ENCODE measurements at regions not wholly inside any gene's neighbourhood (a gene's known extent, or its start where the extent isn't known, plus 50 kb on each side); places are given as distances from the start of the nearest gene placed in this dataset.

GRCh38 chr7:17186745-17187530 lies 111.5 kb upstream of the AHR start:
- Histone ChIP-seq H3K36me3 (no peaks in the 10 kb centered on the region), H3K9me3 (peaks cover 0 to 11% (median 0%) of the 10 kb centered on the region in 12 donors), H3K27me3 (no peaks in the 10 kb centered on the region), H3K27ac (no peak overlapping the region), H3K4me1 (peaks cover 0 to 23% (median 0%) of the 10 kb centered on the region in 12 donors), H3K4me3 (no peak overlapping the region)
- DNase-seq (no peak), ATAC-seq (no peak)
- intact Hi-C loops (cut with DNase I): loop anchor here in 1 of 10 donors (5.0 kb wide), 1 partner anchor 110 kb away; the partner anchor contains the start of gene AHR
- 90 to 94% (median 91%) methylated on average over 2 of the region's 2 CpGs for WGBS, 4 donors
- no peak for TF ChIP-seq CTCF (IDR thresholded peaks at IDR 0.05)
- TF ChIP-seq POLR2A (IDR thresholded peaks at IDR 0.05): no peak

DNA sequence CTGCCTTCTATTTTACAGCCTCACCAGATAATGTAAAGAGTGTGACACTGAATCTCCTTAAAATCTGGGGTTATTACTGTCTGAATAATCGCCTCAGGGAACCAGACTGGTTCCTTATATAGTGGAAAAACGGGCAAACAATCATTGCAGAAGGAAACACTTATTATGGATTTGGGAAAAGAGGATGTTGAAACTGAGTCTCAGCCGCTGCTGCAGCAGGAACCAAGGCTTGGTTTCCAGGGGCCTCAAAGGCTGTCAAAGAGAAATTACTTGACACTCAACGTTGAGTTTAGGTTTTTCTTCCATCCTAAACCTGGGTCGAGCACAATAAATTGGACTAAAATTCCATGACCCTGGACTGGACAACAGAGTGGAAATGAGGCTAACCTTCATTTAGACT lies 103.8 kb upstream of the AHR start:
- Histone ChIP-seq H3K36me3 (no peaks in the 10 kb centered on the region), H3K4me3 (no peak overlapping the region), H3K27me3 (no peaks in the 10 kb centered on the region), H3K27ac (no peak overlapping the region), H3K9me3 (no peaks in the 10 kb centered on the region), H3K4me1 (peaks cover 0 to 5% (median 0%) of the 10 kb centered on the region in 12 donors)
- DNase-seq: no peak
- no peak for ATAC-seq
- intact Hi-C loops (cut with DNase I): no loop called here
- TF ChIP-seq POLR2A (IDR thresholded peaks at IDR 0.05): no peak
- TF ChIP-seq CTCF (IDR thresholded peaks at IDR 0.05): no peak
- WGBS, 4 donors: 77 to 83% (median 79%) methylated on average over 5 of the region's 5 CpGs

- TF ChIP-seq POLR2A (IDR thresholded peaks at IDR 0.05) (no peak), CTCF (IDR thresholded peaks at IDR 0.05) (no peak)
Measured at GRCh38 chr7:17195576-17195975, 102.9 kb upstream of the AHR start.

DNA sequence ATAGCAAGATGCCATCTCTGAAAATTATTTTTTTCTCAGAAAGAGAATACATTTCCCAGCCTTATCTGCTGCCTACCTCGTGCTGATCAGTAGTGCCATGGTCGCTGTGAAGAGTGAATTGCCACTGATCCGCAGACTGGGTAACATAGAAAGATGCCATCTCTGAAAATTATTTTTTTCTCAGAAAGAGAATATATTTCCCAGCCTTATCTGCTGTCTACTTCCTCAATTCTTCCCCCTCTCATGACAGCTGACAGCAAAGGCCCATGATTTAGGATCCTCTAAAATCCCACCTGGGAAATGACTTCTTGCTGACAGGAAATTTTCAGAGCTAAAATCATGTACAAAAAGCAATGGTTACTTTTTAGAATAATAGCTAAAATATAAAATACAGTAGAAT lies 92.5 kb upstream of the AHR start:
- Histone ChIP-seq H3K9me3 (no peaks in the 10 kb centered on the region), H3K4me3 (no peak overlapping the region), H3K4me1 (peaks cover 0 to 7% (median 0%) of the 10 kb centered on the region in 12 donors), H3K27me3 (no peaks in the 10 kb centered on the region), H3K27ac (no peak overlapping the region), H3K36me3 (no peaks in the 10 kb centered on the region)
- 87 to 96% (median 94%) methylated on average over 3 of the region's 3 CpGs for WGBS, 4 donors
- DNase-seq (no peak), ATAC-seq (no peak)
- TF ChIP-seq POLR2A (IDR thresholded peaks at IDR 0.05) (no peak), CTCF (IDR thresholded peaks at IDR 0.05) (no peak)
- intact Hi-C loops (cut with DNase I): no loop called here

More at GRCh38 chr7:17195576-17195975, 102.9 kb upstream of the AHR start:
- no peaks in the 10 kb centered on the region for H3K9me3 ChIP-seq
- ATAC-seq (no peak), DNase-seq (no peak)
- H3K27me3 ChIP-seq: no peaks in the 10 kb centered on the region
- no peaks in the 10 kb centered on the region for H3K36me3 ChIP-seq
- intact Hi-C loops (cut with DNase I): no loop called here
- H3K4me1 ChIP-seq: peaks cover 0 to 5% (median 0%) of the 10 kb centered on the region in 12 donors
- H3K4me3 ChIP-seq: no peak overlapping the region
- H3K27ac ChIP-seq: no peak overlapping the region
- 90 to 98% (median 96%) methylated on average over 2 of the region's 2 CpGs for WGBS, 4 donors
